Activated effector memory CD4-positive, alpha-beta T cell treated with anti-CD3 and anti-CD28 coated beads, Interleukin-2, amount 50 U/mL, for 16 hours (primary cell): ENCODE measurements at regions not wholly inside any gene's neighbourhood (a gene's known extent, or its start where the extent isn't known, plus 50 kb on each side); places are given as distances from the start of the nearest gene placed in this dataset.

Experiments used
- DNase-seq: peaks from one replicate; pipeline ENCODE4 v3.0.0-alpha.2; 2020

DNA sequence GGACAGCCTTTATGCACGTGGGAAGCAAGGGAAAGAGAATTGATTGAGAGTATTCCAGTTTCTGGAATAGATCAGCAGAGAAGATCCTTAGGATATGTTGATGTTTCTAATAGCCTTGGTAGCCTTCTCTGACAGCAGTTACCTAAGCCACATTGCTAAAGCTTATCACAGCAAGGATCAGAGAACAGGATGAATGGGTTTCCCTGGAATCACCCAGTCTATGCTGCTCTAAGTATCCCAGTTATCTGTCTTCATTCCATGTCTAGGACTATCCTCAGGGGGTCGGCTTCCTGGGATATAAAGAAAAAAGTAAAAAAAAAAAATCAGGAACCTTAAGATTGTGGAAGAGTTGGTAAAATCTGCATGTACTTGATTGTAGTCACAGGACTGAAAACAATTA is 352.0 kb upstream of the AKR1E2 start:
- no peak for DNase-seq

DNA sequence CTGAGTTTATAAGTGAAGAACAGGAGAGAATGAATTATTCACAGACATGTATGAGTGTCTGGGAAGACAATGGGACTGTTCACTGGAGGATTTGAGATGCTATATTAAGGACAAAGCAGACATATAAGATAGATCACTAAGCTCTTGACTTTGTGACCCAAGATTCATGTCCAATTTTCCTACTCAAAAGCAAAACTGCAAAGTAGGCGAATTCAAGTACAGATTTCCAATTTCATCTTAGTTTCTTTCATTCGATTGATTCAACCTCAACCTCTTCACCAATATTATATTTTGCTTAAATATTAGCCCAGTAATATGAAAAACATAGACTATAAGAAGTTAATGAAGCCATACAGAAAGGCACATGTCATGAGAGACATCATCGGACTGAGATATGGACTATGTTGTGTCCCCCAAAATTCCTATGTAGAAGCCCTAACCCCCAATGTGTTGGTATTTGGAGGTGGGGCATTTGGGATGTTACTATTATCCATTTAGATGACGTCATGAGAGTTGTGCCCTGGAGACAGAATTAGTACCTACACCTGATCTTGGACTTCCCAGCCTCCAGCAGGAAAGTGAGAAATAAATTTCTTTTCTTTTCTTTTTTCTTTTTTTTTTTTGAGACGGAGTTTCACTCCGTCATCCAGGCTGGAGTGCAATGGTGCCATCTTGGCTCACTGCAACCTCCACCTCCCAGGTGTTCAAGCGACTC is 353.7 kb upstream of the AKR1E2 start:
- no peak for DNase-seq

DNA sequence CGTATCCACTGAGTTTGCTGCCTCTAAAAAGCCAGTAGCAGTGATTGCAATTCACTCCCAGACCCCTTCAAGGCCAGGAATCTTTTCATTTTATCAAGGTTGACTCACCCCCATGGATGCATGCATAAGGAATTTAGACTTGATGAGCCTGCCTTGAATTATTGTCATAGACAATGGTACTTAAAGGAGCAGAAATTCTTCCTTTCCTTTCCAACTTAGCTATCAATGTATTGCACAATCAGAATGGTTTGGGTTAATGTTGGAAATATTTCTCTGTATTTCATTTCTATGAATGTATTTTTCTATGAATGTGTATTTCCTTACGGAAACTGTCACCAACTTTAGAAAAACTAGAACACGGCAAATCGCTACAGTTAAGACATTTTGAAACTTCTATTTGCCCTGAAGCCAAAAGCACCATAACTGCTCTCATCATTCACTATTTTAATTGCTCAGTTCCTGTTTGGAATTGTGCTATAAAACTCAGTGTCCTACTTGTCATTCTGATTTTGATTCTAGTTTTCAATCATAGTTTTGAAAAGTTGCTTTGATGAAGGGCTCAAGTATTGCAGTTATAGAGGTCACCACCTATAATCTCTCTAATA is 355.7 kb upstream of the AKR1E2 start:
- DNase-seq = no peak

DNA sequence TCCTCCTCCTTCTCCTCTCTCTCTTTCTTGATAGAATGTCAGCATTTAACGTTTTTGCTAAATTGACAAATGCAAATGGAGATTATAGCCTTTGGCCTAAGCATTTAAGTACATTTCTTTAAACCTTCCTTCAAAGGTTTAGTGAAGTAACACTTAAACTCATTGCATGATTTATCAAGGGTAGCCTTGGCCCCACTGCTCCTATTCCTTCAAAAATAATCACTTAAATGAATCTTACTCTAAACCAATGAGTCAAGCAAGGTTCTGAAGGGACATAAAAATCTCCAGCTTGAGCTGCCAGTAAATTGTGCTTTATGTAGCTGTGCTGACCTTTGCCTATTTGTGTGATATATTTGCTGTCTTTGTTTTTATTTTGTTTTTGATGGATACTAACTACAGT is 358.5 kb upstream of the AKR1E2 start:
- no peak for DNase-seq

DNA sequence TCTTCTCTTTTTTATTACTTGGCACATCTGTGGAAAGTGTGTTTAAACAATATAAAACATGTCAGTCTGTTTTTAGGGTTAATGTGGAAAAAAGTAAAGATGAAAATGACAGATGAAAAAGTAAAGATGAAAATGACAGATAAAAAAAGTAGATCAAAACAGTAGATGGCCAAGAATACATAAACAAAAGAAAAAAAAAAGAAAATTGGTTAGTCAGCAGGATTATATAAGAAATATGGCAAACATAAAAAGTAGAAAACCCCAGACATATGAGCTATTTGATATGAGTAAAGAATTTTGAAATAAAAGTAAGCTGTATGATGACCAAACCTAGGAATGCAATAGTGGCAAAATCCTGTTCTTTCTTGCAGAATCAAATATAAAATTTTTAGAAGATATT is 365.7 kb upstream of the AKR1E2 start:
- DNase-seq = no peak

DNA sequence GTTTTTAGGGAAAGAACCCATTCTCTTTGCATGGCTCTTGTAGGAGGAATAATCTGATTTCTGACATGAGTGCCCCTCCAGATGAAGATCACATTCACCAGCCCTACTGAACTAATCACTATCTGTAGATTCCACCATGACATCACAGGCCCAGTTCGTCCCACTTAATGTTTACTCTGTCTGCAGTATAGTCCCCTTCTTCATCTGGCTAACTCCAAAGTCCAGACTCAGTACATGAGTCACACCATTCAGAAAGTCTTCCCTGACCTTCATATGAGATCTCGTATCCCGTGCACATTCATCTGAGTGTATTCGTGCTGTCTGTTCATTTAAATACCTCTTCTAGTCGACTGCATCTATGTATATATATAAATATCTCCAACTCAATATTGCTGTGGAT is 366.5 kb upstream of the AKR1E2 start:
- no peak for DNase-seq

DNA sequence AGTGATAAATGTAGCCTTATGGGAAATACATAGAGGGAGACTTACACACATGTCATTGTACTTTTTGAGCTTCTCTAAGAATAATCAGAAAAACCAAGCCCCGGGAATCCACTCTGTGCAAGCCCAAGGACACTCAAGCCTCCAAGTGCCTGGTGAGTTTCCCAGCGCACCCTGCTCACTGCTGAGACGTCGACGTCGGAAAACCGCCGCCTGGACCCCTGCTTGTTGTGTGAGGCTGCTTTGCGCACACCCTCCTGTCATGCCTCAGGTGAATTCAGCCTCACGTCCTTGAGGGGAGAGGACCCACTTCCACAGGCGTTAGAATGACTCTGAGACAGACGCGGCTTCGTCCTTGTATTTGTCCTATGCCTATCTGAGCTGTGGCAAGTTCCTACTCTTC is 368.4 kb upstream of the AKR1E2 start:
- no peak for DNase-seq

DNA sequence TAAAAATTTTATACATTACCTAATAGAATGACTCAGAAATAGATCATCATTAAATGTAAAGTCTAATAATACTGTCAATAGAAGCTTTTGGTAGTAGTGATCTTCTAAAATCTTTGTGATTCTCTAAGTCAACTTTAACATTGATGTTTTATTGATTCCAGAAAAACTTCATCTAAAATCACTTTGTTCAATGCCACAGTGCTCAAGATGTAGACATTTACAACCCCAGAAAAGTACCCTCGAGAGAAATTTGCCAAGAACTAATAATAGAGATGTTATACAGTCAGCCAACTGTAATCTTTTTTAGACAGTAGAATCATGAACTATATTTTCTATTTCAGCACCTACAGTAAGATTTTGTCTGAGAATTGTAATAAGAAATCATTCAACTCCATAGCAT is 369.2 kb upstream of the AKR1E2 start:
- DNase-seq = no peak

DNA sequence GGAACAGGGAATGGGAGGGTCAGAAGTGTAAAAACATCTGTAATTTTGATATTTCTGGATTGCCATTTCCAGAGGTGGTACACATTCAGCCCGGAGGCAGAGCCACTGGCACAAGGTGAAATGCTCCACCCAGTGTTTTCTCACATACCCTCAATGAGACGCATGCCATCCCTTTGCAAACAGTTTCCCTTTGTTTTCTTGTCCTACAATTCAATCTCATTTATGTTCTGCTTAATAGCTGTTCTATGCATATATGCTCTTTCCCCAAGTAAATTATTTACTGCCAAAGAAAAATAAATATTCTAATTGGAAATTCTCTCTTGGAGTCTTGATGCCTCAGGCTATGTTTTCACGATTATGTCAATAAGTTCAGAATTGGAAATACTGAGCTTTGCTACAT is 369.7 kb upstream of the AKR1E2 start:
- DNase-seq = no peak

DNA sequence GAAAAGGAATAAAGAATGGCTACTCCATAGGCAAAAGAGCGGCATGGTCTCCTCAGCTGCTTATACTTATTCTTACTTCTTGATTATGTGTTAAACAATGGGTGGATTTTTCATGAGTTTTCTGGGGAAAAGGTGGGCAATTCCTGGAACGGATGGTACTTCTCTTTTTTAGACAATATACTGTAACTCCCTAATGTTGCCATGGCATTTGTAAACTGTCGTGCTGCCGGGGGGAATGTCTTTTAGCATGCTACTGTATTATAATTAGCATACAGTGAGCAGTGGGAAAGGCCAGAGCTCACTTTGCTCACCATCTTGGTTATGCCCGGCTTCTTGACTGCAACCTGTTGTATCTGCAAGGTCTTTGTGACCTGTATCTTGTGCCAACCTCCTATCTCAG is 372.1 kb upstream of the AKR1E2 start:
- DNase-seq = no peak

DNA sequence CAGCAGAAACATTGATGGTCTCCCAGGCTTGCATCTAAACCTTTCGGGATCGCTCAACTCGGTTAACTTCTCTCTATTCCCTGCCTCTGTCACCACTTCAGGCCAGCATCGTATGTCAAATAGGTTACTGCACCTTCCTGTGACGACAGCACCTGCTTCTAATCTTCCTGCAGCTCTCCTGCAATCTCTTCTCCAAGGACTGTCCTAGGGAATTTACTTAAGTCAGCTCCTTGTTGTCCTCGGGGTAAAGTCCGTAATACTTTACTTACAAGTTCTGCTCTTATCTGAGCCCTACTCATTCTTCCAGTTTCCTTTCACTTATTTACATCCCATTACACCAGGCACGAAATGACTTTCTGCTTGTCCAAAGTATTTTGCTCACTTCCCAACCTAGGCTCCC is 372.7 kb upstream of the AKR1E2 start:
- DNase-seq = no peak

DNA sequence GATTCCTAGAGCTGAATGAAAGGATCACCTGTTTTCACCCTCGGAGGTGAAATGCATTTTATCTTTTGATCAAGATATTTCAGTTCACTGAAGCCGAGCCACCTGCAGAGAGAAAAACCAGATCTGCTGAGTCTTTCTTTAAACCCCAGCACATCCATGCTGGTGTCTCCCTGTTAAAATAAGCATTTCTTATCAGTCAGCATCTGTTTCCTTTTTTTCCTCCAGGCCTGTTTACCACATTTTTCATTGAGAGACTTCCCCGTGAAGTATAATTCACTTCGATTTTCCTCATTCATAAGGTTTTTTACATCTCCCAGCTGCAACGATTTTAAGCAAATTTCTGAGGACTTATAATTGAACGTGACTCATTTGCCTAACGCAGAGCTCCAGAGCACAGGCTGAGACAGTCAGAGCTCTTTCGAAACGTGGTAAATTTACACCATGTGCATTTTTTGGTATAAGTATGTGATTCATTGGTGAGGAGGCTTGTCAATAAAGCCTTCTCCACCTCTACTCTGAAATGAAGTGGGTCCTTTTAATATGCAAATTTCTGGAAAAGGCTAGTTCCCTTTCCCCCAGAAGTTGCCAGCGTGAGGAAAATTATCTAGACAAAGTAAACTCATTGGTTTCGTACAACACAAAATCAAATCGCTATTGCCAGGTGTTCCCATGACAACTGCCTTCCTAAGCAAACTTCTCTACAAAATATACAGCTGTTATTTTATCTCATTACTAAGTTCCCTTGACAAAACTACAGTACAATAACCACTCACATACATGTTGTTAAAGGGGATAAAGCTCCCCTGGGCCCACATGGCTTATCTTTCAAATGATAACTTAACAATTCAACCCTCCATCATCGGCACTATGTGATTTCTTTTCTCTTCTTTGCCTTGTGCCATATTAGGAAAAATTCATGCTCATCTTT is 374.8 kb upstream of the AKR1E2 start:
- DNase-seq = no peak

DNA sequence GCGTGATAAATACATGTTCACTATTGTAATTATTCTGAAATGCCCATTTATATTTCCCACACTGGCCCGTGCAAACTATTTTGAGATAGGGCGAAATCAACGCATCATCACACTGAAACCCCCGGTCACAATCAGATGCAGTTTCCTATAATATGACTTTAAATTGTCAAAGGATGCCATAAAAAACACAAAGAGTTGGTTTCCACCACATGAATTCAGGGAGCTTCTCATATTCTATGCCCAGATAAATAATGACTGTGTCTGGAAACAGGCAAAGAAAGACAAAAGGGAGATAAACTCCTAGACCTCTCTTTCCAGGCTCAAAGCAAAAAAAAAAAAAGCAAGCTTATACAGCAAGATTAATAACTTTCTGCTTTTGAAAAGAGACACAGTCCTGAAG is 375.8 kb upstream of the AKR1E2 start:
- no peak for DNase-seq

DNA sequence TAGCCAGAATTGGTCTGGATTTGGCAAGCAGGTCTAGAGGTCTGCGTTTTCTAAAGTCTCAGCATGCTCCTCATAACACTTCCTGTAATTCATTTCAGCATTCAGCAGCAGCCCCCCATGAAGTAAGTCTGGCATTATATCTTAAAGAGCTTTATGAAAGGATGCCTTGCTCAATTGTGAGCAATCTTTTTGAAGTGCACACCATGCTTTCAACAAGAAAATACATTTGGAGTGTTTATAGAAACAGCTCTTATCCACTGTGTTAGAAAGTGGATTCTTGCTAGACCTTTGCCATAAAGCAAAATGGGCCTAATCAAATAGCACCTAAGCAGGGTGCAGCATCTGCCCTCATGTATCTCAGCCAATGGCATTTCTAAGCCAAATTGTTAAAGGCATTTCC is 378.0 kb upstream of the AKR1E2 start:
- no peak for DNase-seq

DNA sequence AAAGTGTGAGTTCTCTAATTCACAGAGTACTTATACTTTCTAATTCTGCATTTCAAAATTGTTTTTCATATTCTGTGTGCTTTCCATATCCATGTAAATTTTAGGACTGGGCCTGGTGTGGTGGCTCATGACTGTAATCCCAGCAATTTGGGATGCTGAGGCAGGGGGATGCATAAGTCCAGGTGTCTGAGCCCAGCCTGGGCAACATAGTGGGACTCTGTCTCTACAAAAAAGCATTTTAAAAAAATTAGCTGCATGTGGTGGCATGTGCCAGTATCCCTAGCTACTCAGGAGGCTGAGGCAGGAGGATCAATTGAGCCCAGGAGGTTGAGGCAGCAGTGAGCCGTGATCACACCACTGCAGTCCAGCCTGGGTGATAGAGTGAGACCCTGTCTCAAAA is 382.6 kb upstream of the AKR1E2 start:
- no peak for DNase-seq

DNA sequence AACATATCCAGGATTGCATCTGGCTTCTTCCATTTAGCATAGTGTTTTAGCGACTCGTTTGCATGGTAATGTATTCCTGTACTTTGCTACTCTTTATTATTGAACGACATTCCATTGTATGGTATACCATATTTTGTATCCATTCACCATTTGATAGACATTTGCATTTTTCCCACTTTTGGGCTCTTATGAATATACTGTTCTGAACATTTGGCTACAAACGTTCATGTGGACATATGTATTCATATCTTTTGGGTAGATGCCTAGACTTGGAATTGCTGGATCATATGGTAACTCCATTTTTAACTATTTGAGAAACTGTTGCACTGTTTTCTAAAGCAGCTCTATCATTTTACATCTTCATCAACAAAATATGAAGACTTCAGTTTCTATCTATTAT is 383.7 kb upstream of the AKR1E2 start:
- no peak for DNase-seq

DNA sequence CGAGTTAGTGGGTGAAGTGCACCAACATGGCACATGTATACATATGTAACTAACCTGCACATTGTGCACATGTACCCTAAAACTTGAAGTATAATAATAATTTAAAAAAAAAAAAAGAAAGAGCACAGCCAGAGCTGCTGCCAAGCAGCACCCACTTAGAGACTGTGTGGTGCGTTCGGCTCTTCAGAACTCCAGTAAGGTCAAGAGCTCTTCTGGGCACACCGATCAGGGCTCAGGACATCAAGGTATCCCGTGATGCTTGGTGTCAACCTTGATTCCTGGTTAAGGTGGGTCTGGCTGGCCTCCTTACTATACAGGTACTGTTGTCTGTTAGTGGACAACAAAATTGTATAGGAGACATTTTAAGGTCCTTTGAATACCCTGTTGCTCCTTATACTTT is 385.7 kb upstream of the AKR1E2 start:
- DNase-seq = no peak

DNA sequence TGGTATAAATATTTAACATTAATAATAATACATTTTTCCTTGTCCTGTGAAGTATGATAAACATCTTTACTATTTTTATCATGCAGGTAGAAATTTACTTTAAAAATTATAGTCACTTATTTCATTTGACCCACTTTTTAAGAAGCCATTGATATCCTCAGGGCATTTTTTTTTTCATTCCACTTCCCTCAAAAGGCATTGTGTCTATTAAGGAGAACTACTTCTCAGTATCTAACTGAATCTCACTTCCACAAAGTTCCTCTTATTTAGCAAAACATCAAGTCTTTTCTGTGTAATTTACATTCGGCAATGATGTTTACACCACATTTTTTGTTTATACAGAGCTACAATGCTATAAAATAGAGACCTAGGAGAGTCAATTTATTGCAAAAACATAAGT is 388.2 kb upstream of the AKR1E2 start:
- DNase-seq = no peak

DNA sequence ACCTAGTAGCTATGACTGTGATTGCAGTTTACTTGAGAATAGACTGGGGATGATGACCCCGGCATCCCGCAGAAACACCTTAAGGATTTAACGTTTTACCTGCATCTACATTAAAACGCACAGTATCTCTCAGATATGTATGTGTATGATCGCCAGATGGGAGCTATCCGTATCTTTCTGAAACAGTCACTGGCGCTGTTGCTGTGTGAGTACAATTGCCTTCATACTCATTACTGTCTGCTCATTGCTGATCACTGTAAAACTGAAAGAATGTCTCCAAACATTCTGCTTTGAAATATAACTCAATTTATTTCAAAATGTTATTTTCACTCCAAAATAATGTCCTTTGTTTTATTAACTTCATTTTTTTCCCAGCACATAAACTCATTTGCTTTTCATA is 388.9 kb upstream of the AKR1E2 start:
- no peak for DNase-seq

DNA sequence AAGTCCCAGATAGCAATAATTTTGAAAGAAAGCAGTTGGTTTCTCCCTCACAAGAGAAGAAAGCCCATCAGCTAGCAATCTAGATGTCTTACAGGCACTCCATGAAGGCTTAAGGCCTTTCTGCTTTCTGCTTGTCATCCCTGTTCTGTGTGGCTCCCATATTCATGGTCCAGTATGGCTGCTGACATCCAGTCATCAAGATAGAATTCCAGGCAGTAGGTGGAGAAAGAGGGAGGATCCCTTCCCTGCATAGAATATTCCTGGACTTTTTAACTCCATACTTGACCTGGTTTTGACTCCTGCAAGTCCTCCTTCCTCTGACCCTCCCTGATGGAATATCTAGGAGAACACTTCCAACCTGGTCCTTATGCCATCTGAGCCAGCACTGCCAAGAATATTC is 389.9 kb upstream of the AKR1E2 start:
- DNase-seq = no peak

DNA sequence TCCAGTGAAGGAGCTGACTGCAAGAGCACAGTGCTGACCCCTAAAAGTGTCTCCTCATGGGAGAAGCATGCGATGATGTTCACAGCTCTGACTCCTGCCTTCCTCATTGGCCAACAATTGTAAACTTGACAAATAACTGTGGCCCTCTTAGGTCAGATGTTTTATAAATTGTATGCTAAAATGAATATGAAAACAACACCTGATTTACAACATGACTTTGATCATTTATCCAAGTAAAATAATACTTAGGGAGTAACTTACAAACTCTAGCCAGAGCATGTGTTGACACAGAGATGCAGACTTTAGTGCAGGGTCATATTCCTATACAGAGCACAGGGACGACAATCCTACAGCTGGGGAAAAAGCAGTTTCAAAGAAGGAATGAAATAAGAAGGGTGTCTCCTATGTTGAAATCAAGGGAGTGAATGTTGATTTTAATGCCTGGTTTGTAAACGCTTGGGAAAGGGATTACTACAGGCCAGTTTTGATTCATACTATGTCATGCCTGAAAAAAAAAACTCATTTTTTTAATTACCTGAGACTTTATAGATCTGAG is 391.4 kb upstream of the AKR1E2 start:
- DNase-seq = no peak

DNA sequence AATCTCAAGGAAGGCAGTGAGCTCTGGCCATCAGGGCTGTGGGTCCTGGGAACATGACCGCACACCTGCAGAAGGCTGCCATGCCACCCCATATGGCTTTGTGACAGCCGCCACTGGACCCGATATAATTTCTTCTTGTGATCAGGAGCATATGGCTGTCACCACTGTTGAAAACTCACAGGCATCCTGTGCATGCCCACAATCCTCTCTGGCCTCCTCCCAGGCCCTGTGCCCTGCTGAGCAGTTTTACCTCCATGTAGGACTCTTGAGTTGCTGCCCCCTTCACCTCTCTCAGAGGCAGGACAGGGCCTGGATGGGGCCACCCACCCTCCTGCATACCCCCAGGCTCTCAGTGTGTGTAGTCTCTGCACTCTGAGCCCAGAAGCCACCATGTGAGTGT is 391.9 kb upstream of the AKR1E2 start:
- no peak for DNase-seq

DNA sequence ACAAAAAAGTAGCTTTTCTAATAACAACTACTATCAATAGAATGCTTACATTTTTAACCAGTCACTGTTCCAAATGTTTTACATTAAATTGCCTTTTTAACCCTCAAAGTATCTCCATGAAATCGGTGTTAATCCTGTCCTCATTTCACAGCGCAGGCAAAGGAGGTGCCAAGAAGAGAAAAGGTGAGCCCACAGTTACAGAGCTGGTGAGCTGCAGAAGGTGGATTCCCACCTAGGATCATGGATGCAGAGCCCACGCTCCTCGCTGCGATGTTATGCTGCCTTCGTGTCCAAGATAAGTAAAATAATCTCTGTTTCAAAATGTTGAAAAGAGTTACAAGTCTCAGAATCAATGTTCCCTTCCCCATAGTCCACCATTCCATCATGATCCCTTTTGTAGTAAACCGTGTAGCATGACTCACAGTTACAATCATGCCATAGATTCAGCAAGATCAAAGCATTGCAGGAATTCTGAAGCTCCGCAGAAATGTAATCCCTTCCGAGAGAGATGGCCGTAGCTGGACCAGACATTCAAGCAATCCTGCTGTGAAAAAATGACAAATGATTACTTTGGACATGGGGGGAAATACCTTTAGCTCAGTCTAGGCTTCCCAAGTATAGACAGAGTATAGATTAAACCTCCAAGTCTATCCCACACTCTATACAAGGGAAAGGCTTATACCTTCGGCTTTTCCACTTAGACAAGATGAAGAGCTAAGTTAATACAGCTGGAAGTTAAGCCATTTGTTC is 394.7 kb upstream of the AKR1E2 start:
- DNase-seq = no peak
